HK-2 (cell line): ENCODE measurements at regions not wholly inside any gene's neighbourhood (a gene's known extent, or its start where the extent isn't known, plus 50 kb on each side); places are given as distances from the start of the nearest gene placed in this dataset.

Source experiments
- DNase-seq: peaks from one replicate; pipeline ENCODE4 v3.0.0-alpha.2; 2018; ENCODE audit not compliant: unreplicated experiment

DNA sequence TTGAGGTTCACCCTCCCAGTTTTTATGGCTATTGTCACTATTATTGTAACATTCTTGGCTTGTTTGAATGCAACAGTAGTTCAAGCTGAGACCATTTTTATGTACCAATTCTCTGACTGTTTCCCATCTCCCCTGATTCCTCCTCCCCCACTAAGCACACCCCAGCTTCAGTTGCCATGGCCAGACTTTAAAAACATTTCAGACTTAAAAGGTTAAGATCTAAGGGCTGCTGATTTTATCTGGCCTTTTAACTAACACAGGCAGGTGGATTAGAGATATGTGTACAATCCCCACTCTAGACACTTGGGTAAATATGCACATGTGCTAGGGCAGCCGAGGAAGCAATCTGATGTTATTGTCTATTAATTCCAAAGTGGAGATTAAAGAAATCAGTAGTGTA lies 386.3 kb upstream of the NR2F2 start:
- no peak for DNase-seq

DNA sequence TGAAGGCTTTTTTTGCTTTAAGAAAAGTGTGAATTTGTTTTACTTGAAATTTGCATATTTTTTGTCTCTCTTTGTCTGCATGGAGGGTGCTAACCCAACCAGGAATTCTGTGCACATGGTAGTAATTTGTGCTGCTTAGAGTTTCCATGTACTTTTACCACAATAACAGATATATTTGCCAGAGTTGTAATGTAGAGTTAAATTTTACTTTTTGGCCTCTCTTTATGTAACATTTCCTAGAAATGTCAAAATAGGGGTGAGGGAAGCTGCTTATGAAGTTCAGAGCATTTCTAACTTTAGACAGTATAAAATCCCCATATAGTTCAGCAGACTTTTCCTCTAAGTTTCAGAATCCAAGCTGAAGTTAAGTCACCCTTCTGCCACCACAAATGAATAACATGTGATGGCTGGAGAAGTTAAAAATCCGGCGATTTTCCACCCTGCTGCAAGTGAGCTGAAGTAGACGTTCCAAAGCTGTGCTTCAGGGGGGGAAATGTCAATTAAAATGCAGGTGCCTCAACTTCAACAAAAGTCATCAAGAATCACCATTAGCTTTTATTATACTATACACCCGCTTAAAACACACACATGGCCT lies 385.7 kb upstream of the NR2F2 start:
- DNase-seq, result no peak

GRCh38 chr15:95946241-95946640 lies 384.3 kb upstream of the NR2F2 start:
- DNase-seq, result no peak

GRCh38 chr15:95946926-95947325 lies 383.6 kb upstream of the NR2F2 start:
- DNase-seq, result no peak

DNA sequence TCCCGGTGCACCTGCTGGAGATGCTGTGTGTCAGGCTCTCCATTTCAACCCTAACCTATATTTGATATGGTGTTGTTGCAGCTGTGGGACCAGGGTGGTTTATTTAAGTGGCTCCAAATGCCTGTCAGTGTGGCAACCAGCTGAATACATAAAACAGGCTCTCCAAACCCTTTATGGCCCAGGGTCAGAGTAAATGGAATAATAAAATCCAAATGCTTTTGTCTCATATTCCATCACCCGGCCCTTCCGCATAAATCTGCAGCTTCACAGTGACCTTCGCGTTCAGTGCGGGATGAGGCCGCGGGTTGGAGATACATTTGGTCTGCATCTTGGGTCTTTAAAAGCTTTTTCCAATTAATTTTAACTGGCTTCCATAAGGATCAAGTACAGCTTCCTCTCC lies 382.1 kb upstream of the NR2F2 start:
- DNase-seq, result no peak

DNA sequence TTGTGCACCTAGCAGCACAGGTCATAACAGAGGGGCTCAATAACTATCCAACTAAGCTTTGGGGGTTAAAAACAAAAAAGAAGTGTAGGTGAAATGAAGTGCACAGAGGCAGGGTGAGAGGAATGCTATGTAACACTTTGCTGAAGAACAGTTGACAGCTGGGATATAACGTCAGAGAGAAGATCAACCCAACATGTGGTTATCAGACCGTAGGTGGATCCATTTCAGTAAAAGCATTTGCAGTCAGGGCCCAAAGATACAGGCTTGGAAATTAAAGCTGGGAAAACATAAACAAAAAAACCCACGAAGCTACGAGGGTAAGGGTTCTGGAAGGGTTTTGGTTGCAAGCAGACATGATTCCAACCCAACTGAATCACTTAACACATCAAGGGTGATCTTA lies 377.5 kb upstream of the NR2F2 start:
- DNase-seq, result no peak

DNA sequence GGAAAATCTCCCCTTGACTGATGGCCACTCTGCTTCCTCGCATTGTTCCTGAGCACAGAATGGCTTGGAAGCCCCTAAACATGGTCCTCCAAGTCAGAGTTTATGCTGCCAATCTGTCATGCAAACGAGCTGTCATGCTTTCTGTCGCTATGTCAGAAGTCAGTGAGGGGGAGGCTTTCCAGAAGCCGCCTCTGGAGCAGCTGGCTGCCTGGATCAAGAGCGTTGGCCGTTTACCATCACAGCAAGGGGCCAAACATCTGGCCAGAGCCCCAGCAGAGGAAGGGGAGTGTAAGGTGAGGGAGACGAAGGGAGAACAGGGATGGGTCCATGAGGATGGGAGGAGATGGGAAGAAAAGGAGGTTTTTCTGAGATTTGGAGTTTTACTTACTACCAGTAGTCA lies 372.6 kb upstream of the NR2F2 start:
- DNase-seq, result no peak

DNA sequence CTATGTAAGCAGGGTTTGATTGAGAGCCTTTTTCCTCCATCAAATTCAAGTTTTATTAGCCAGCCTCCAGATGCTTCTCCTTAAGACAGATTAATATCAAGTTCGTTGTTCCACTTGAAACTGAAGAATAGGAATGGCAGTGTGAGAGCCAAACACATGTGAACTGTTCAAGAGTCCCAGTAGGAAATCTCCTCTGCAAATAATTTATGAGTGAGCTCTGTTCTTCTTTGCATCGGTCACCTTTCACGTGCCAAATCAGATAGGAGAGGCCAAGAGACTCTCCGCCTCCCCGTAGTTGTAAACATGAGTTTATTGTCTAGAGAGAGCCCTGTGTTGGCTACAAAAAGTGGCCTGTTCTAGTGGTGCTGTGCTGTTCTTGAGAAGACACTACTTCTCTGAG lies 372.1 kb upstream of the NR2F2 start:
- DNase-seq, result no peak

- DNase-seq, result no peak
Measured at GRCh38 chr15:95968856-95969255, 361.6 kb upstream of the NR2F2 start.

GRCh38 chr15:95970326-95970725 lies 360.2 kb upstream of the NR2F2 start:
- DNase-seq, result no peak

DNA sequence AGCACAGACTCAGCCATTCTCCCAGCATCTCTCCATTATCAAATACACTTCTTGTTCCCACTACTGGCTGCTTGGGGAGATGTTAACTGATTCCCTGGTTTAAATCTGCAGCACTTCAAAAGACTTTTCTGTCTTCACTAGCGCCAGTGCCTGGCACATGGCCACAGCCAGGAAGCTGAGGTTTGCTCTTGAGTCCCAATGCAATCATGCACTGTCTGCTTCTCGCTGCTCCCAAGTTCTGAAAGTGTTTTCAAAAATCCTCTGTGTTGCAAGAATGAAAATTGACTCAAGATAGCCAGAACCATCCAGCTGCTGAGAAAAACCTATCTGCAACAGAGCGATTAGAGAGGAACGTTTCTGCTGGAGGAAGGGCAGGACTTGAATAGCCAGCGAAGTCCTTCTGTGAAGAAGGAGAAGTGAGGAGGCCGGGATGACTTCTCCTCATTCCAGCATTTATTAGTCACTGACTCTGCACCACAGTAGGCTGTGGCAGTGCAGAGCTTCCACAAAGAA lies 358.4 kb upstream of the NR2F2 start:
- DNase-seq, result no peak

- no peak for DNase-seq
Measured at GRCh38 chr15:95972812-95973211, 357.7 kb upstream of the NR2F2 start.

DNA sequence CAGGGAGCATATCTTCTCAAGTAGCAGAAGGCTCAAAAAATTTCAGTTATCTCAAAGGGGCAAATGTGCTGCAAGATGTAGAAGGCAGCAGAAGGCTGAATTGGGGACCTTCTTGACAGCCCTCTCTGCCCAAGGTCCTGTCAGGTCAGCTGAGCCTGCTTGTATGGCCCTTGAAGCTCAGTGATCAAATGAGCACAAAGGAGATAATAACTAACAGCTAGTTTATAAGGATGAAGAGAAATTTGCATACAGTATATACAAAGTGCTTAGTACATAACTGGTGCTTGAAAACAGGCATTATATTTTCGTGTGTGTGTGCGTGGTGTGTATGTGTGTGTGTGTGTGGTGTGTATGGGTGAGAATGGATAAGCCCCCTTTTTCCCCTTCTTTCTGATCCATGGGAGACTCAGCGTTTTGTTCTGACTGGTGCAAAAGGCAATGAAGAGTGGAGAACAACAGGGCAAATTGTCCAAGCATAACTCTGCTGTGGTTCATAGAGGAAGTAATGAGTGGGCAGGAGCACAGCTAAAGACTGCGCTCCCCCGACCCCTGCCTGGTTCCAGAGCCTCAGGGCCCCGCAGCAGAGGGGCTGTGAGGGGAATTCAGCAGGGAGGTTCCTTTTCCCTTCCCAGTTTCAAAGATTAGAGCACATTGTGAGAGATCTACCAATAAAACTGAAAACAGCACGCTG lies 356.8 kb upstream of the NR2F2 start:
- no peak for DNase-seq

GRCh38 chr15:95975212-95975611 lies 355.3 kb upstream of the NR2F2 start:
- no peak for DNase-seq

GRCh38 chr15:95979286-95979685 lies 351.2 kb upstream of the NR2F2 start:
- DNase-seq, result no peak

DNA sequence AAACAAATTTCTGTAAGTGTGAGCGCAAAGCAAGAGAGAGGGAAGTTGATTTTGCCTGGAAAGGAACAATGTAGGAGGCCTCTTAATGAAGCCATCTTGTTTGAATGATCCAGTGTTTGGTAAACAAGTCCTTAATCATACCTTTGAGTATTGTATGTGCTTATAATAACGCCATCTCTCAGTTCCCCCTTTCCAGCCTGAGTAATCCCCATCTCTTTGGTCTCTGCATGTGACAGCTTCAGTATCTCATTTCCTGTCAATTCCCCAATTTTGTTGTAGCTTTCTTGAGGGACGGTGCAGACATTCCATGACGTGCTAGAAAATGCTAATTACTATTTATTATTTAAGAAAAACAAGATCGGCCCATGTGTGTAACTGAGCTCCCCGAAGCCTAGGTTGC lies 349.3 kb upstream of the NR2F2 start:
- DNase-seq, result no peak

DNA sequence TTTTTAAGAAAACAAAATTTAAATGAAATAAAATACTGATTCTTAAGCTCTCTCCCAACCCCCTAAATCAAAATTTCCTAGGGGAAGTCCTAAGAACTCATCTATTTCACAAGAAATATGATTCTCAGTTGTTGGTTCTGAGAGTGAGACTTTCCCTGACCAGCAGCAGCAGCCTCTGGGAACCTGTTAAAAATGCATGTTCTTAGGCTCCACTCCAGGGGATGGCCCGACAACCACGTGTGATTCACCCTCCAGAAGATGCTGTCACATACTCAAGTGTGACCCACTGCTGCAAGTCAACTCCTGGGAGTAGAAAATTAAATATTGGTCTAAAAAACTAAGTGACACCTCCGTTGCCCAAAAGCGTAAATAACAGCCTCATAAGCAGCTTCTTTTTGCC lies 343.2 kb upstream of the NR2F2 start:
- DNase-seq, result no peak

DNA sequence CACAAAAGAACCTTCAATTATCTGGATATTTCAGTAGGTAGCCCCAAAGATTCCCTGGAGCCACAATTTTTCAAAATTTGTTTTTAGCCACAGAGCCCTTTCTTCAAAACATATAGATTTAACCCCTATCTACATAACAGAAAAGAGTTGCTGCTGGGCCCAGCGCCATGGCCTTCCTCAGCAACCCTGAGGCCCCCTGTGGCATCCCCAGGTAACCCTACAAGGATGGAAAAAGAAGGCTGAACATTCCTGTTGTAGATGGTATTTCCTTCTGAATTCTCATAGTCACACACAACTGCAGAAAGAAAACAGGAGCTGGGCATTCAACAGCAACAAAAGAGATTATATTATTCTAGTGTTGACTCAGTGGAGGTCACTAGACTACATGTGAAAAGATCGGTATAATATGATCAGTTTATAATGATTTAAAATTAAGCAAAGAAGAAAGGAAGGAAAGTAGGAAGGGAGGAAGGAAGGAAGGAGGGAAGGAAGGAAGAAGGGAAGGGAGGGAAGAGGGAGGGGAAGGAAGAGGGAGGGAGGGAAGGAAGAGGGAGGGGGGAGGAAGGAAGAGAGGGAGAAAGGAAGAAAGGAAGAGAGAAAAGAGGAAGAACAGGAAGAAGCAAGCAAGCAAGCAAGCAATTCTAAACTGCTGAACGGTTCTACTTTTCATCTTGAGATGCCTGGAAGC lies 342.5 kb upstream of the NR2F2 start:
- DNase-seq, result no peak

- DNase-seq, result no peak
Measured at GRCh38 chr15:95988574-95988887, 342.0 kb upstream of the NR2F2 start.

GRCh38 chr15:95989392-95989791 lies 341.1 kb upstream of the NR2F2 start:
- DNase-seq, result no peak

DNA sequence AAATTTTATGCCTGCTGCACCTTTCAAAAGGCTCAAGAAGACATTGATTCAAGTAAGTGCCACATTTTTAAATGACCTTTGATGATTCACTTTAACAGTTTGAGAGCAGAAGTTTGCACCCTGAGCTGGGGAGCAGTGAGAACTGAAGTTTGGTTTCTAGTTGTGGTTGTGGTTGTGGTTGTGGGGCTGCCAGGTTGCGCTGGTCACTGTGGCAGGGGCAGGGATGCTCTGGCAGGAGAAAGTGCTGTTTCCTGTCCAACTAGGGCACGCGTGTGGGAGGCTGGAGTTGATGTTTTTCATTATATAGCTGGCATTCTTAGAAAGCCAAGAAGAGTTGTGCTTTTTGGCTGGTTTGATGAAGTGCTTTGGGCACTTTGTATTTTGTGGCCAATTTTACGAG lies 339.7 kb upstream of the NR2F2 start:
- no peak for DNase-seq

- DNase-seq, result no peak
Measured at GRCh38 chr15:95994418-95994817, 336.1 kb upstream of the NR2F2 start.

DNA sequence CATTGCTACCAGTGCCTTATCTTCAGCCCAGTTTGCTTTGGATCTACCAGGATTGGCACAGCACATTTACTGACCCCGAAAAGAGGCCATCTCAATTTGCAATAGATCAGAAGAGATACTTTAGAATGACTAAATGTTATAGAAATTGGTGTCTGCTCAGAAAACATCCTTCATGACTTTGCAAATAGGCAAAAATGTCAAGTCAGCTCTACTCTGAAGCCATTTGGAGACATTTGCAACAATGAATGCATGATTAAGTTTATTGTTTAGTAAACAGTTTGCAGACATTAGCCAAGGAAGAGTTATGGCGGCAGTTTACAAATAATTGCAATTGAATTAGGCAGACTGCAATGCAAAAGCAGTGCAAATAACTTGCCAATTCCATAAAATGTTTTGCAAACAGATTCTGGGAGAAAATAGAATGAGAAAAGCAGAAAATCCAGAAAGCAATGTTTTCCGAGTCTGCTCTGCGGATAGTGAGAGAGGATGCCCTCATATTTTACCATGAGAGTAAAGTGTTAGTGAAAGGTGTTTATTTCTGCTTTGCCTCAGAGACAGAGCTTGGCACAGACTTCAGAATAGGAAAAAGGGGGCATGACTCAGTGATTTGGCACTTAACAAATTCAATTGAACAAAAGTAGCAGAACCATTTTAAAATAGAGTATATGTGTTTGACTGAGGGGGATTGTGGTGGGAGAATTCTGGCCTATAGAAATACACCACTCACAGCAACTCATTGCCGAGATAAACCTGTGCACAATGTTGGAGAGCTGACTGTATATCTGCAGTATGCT lies 334.9 kb upstream of the NR2F2 start:
- DNase-seq, result no peak
